Middle frontal gyrus (tissue), 1 donor: ENCODE measurements at regions not wholly inside any gene's neighbourhood (a gene's known extent, or its start where the extent isn't known, plus 50 kb on each side); places are given as distances from the start of the nearest gene placed in this dataset.

ENCODE experiments used
- DNase-seq: peaks from one replicate; pipeline ENCODE4 v3.0.0-alpha.2; 2015; ENCODE audit warnings: low spot score; ENCODE audit errors: extremely low spot score

GRCh38 chr7:81367326-81367931, 402.4 kb downstream of the HGF start:
- DNase-seq = no peak

DNA sequence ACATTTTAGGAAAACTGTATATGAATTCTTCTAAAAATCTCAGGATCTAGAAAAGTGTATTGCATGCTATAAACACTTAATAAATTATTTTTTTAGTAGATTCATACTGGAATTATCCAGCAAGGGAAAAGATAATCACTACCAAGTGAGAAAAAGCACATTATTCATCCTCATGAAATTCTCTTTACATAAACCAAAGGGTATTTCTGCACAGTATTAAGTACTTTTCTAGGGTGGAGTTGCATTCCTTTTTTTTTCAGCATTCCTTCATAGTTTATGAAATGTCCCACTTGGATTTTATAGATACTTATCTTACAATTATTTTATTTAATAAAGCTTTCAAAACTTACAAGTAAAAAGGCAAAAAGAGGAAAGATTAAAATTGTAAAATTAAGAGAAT, 403.3 kb downstream of the HGF start:
- DNase-seq = no peak

DNA sequence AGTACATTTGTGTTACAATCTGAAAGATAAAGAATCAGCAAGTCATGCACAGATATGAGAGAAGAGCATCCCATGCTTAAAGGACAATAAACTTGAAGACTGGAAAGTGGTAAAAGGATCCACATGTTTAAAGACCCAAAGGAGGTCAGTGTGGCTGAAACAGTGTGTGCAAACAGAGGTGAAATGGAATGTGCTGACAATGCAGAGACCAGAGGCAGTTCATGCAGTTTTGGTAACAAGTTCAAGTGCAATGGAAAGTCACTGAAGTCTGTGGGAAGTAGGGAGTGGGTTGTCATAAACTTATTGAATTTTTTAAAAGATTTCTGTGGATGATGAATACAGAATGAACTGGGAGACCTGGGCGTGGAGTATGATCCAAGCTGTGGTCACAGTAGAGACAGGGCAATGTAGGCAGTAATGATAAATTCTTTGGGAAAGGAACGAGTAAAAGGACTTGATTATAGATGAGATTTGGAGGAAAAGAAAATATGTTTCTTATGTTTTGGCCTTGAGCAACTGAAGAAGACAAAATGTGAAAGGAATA, 408.0 kb downstream of the HGF start:
- no peak for DNase-seq

GRCh38 chr7:81355911-81356310, 413.9 kb downstream of the HGF start:
- DNase-seq = no peak

- DNase-seq = no peak
These were observed 420.8 kb downstream of the HGF start for GRCh38 chr7:81349044-81349443.

DNA sequence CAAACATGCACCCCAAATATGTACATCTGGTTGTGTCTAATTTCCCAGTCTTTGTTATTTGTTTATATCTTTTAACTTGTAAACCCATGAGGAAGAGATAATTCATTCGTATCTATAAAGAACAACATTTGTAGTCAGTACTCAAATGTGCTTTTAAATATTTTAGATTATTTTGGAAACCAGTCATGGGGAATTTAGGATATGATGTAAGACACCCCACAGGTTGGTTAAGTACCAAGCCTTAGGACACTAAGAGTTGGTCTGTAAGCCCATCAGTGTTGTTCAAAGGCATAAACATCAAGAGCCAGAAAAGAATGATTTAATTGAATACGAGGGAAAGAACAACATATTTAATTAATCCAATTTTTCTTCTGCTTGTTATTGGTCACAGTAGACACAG, 421.1 kb upstream of the SEMA3C start:
- DNase-seq = no peak

- peak; percentile 16 for DNase-seq
These were observed 414.7 kb upstream of the SEMA3C start for GRCh38 chr7:81333536-81333935.

DNA sequence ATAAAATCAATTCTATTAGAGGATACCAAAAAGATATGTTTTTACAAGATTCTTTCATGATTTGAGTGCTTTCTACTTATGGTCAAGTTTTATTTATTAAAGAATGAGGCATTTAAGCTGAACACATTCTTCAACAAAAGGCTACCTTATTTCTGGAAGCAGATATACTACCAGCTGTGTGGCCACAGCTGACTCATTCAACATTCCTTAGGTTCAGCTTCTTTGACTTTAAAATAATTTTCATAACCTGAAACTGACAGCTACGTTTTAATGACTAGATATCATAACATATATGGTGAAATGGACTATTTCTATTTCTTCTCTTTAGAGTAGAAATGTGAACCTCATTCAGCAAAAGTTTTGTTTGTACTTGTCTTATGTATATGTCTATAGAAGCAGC, 414.2 kb upstream of the SEMA3C start:
- no peak for DNase-seq

DNA sequence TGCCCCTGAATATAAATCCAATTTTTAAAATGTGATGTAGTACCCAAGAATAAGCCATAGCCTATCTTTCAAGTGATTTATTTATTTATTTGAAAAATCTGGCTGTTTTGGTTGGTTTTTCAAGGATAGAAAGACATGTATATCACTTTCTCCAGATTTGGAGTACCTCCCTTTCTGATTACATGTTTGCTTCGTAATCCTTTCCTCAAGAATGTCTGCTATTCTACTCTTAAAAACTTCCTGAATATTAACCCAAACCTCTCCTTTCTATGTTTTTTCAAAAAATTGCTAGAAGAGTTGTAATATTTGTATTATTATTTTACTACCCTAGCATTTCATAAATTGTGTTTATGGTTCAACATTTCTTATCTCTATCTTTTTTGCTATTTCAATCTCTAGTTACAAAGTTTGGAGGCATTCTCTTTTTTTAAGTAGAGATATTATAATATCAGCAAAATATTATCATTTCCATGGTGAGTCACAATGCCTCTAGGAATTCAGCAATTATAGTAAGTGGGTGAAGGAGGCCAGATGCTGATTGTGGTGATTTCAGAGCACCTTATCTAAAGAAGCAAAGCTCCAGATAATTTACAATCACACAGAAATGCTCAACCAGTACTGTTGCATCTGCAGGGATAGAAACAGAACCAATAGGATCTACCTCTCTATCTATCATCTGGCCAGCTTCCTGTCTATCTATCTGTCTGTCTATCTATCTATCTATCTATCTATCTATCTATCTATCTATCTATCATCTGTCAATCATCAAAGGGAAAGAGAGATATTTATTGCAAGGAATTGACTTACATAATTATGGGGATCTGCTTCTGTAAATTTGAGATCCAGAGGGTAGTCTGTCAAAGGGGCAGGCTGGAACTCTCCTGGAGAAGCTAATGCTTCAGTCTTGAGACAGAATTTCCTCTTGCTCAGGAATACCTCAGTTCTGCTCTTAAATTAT, 412.5 kb upstream of the SEMA3C start:
- DNase-seq = no peak

- DNase-seq = no peak
These were observed 411.3 kb upstream of the SEMA3C start for GRCh38 chr7:81330108-81330507.

- no peak for DNase-seq
These were observed 408.8 kb upstream of the SEMA3C start for GRCh38 chr7:81327468-81328266.

DNA sequence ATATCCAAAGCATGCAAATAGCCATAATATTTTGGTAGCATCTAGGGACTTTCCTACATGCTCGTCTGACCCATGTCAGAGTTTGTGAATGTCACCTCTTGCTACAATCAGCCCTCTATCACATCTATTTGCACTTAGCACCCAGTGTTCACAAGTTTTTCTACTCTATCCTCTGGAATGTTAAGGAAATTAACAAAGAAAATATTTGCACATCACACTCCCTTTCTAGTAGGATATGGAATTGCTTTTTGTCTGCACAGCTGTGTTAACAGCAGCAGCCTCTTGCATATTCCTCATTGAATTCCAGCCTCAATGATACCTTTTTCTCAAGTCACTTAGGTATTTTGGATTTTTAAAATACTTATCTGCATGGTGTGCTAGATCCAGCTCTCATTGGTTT, 403.1 kb upstream of the SEMA3C start:
- no peak for DNase-seq

DNA sequence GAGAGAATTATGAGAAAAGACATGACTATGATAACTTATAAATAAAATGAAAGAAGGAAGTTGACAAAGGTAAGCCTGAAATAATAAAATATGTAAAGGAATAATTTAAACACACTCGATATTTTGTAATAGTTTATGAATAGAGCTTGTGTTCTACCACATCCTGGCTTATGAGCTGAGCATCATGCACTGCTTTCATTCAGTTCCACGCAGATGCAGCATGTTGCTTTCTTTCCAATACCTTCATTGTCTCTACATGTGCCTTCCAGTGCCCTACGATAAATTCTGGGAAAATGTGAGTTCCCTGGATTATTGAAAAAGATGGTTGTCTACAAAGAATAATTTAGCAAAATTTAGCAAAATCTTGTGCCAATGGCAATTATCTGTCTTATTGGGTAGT, 398.9 kb upstream of the SEMA3C start:
- DNase-seq = no peak

DNA sequence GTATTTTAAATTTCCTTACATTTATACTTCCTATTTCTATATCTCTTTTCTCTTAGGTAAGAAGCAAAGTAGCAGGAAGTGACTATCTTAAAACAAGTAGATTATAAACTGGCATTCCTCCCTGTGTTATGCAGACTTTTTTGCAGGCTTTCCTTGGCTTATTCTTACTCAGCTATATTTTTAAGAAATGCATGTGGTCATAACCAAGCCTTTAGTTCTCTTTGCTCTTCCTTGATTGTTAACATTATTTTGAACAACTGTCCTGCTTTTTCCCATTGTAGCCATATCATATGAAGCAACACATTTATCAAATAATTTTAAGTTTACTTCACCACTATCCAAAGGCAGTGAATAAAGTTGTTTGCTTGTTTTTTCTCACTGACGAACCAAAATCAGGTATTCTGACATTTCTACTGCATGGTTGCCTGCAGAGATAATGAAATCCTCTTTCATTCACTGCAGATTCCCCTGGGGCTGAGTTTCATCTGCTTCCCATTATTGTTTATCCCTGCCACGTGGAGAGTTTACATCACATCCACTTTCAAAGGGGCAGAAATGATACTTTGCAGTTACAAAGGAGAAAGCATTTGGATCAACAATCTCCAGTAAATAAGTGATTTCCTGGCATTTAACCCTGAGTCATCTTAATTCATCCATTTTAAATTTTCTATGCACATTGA, 389.9 kb upstream of the SEMA3C start:
- DNase-seq = no peak

DNA sequence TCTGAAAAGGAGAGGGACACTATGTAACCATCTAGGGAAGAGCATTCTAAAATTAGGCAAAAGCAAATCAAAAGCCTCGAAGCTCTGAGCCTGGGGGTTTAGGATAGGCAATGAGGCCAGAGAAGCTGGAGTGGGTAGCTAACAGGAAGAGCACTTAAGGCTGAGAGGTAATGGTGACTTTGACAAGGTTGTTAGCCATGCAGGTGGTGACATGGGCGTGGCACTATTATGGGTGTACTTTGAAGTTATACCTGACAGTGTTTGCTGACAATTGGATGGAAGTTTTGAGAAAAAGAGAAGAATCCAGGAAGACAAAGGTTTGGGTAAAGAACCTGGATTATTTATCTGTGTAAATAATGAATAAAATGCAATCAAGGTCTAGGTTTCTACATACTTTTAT, 383.0 kb upstream of the SEMA3C start:
- DNase-seq = no peak

DNA sequence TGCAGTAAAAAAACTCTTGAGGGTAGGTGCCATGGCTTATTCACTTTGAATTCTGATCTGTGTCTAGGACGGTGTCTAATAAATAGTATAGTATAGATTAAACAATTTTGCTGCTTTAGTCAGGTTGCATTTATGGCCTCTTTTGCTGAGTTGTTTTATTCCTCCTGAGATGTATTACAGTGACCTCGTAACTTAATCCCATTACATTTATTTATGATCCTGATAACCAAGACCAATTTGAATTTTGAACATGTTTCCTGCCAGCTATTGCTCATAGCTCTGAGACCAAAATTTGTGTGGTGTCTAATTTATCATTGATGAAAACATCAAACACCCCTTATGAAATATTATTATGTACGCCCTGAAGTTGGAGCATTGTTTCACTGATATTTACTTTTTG, 381.9 kb upstream of the SEMA3C start:
- no peak for DNase-seq

- DNase-seq = no peak
These were observed 380.9 kb upstream of the SEMA3C start for GRCh38 chr7:81299711-81300110.

DNA sequence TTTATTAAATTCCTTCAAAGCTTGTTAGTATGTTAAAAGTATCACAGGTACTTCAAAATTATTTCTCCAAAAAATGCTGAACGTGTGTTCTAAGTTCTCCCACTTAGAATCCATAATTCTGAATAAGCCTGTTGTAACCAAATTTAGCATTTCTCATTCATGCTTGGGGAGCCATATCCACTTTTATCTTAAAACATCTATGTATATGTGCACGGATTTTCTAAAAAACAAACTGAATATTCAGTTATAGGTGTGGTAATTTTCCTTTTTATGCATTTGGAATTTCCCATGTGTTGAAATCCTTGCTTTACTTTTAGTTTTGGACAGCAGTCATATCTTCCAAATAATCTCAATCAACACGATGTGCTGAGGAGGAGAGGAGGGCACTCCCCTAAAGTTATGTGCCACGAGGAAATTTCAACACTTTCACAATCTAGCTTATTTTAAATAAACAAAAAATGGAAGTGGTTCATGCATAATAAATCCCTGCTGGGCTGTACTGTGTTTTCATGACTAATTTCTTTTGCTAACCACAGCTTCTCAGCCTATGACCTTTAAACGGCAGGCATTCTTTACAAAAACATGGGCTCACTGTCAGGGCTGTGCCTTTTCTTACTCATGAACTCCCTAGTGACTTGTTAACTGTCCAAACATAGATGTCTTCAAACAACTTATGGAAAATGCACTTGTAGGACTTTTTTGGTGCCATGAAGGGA, 380.3 kb upstream of the SEMA3C start:
- DNase-seq = no peak

- DNase-seq = no peak
These were observed 378.5 kb upstream of the SEMA3C start for GRCh38 chr7:81297317-81297716.

DNA sequence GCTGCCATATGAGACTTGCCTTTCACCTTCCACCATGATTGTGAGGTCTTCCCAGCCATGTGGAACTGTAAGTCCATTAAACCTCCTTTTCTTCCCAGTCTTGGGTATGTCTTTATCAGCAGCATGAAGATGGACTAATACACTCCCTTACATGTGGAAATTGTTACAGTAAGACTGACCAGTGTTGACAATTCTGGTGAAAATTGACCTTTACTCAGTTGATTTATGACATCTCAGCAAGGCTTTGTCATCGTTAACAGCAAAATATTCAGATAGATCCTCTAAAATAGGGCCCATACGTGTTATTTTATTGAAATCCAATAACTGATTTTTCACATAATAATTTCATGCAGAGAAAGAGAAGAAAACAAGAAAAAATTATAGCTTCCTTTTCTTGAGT, 377.9 kb upstream of the SEMA3C start:
- no peak for DNase-seq
